ENCODE measurements at regions not wholly inside any gene's neighbourhood (a gene's known extent, or its start where the extent isn't known, plus 50 kb on each side); places are given as distances from the start of the nearest gene placed in this dataset.

DNA sequence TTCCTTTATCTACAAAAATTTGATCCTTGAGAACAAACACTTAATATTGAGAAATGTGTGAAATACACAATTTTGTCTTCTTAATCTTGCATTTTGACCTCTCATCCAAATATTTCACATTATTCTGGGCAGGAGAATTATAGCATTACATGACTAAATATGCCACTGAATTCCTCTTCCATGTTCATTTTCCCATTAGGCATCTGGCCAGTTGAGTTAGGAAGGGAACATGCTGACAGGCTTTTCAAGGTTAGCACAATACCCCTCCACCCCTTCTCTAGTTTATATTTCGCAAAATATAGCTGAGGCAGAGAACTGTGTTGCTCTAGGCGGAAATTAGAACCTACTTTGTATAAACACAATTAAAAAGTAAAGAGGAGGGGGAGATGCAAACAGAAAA lies 271.7 kb upstream of the ZC3H12C start:
- Histone ChIP-seq H3K36me3 (no peaks in the 10 kb centered on the region), H3K27ac (no peak overlapping the region), H3K9me3 (no peaks in the 10 kb centered on the region), H3K4me3 (no peak overlapping the region), H3K27me3 (no peaks in the 10 kb centered on the region), H3K4me1 (no peaks in the 10 kb centered on the region)
- WGBS, 5 donors, result 53 to 68% (median 63%) methylated on average over 2 of the region's 2 CpGs
- intact Hi-C loops (cut with DNase I; ENCODE audit: low total_unique reads), result no loop called here
- TF ChIP-seq POLR2AphosphoS5 (IDR thresholded peaks at IDR 0.05) (no peak), POLR2A (IDR thresholded peaks at IDR 0.05) (no peak), EP300 (IDR thresholded peaks at IDR 0.05) (no peak)
- TF ChIP-seq, protein P1, sequence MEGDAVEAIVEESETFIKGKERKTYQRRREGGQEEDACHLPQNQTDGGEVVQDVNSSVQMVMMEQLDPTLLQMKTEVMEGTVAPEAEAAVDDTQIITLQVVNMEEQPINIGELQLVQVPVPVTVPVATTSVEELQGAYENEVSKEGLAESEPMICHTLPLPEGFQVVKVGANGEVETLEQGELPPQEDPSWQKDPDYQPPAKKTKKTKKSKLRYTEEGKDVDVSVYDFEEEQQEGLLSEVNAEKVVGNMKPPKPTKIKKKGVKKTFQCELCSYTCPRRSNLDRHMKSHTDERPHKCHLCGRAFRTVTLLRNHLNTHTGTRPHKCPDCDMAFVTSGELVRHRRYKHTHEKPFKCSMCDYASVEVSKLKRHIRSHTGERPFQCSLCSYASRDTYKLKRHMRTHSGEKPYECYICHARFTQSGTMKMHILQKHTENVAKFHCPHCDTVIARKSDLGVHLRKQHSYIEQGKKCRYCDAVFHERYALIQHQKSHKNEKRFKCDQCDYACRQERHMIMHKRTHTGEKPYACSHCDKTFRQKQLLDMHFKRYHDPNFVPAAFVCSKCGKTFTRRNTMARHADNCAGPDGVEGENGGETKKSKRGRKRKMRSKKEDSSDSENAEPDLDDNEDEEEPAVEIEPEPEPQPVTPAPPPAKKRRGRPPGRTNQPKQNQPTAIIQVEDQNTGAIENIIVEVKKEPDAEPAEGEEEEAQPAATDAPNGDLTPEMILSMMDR (IDR thresholded peaks at IDR 0.05), result no peak
- DNase-seq, result no peak

DNA sequence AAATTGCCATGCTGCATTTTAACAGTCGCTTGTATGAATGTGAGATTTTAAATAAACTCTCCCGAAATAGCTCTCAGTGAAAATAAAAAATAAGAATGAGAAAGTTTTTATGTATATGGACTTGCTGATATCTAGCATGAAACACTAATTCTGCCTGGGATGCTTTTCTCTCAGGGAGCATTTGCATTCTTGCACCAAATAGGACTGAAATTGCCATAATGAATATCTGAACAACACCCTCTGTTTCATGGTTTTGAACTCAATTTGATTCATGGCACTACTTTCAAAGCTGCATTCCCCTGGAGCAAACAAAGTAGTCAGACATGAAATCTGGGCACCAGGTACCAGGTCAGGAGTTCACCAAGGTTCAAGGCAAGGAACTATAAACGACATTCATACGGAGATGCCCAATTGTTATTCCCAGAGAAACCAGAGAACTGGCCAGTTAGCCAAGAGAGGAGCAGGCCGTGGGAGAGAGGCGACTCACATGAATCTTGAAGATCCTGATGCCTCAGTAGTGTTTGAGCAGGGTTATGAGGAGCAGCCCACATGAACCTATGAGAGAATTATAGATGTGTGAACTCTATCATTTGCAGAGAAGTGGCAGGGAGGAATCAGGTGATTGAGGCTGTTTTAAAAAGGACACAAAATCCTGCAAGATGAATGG lies 270.6 kb upstream of the ZC3H12C start:
- intact Hi-C loops (cut with DNase I; ENCODE audit: low total_unique reads), result no loop called here
- 79 to 88% (median 85%) methylated on average over 6 of the region's 6 CpGs for WGBS, 5 donors
- no peak overlapping the region for H3K27ac ChIP-seq

DNA sequence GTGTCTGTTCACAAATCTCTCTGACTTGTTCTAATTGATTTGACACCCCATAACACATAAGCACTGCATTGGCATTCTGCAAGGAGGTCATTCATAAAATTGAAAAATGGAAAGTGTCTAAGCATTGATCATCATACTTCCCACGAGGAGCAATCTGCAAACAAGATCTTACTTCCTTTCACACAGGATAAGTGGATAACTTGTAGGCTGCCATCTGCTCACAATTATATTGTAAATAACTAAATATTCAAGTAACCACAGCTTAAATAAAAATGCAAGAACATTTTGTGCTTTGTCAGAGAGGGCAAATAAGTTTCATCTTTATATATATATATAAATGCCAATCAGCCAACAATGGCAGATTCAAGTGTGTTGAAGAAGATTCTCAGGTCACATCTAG lies 264.8 kb upstream of the ZC3H12C start:
- intact Hi-C loops (cut with DNase I; ENCODE audit: low total_unique reads), result no loop called here
- WGBS, 5 donors, result 33 to 55% (median 50%) methylated on average over 1 of the region's 1 CpG

More for the DNA sequence above, 270.6 kb upstream of the ZC3H12C start:
- no peaks in the 10 kb centered on the region for H3K36me3 ChIP-seq
- H3K9me3 ChIP-seq, result no peaks in the 10 kb centered on the region
- no peak for DNase-seq
- no peak overlapping the region for H3K4me3 ChIP-seq
- TF ChIP-seq EP300 (IDR thresholded peaks at IDR 0.05) (no peak), POLR2AphosphoS5 (IDR thresholded peaks at IDR 0.05) (no peak), POLR2A (IDR thresholded peaks at IDR 0.05) (no peak)
- TF ChIP-seq, protein P1 (IDR thresholded peaks at IDR 0.05), result no peak
- no peaks in the 10 kb centered on the region for H3K27me3 ChIP-seq
- H3K4me1 ChIP-seq, result no peaks in the 10 kb centered on the region

DNA sequence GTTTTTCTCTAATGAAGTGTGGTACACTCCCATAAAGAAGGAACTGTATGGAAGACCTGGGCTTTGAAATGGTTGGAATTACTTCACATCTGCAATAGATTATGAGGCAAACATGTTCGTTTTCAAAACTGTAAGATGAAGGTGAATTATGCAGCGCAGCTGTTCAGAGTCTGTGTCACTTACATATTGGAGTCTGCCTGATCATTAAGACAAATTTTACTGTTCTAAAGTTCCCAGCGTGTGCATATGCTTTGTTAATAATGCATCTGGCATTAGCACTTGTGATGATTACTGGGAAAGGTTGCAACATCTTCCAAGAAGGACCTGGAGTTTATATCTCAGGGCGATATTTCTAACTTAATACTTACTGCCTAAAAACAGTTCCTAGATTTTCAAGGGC lies 255.2 kb upstream of the ZC3H12C start:
- Histone ChIP-seq H3K4me1 (no peaks in the 10 kb centered on the region), H3K36me3 (no peaks in the 10 kb centered on the region), H3K27me3 (no peaks in the 10 kb centered on the region), H3K27ac (no peak overlapping the region), H3K9me3 (no peaks in the 10 kb centered on the region), H3K4me3 (no peak overlapping the region)
- TF ChIP-seq, protein P1 (IDR thresholded peaks at IDR 0.05), result no peak
- TF ChIP-seq EP300 (IDR thresholded peaks at IDR 0.05), result no peak
- TF ChIP-seq POLR2A (IDR thresholded peaks at IDR 0.05), result no peak
- no peak for TF ChIP-seq POLR2AphosphoS5 (IDR thresholded peaks at IDR 0.05)
- WGBS, 5 donors, result 78 to 84% (median 82%) methylated on average over 4 of the region's 4 CpGs
- intact Hi-C loops (cut with DNase I; ENCODE audit: low total_unique reads), result no loop called here
- no peak for DNase-seq

More for the DNA sequence above, 264.8 kb upstream of the ZC3H12C start:
- Histone ChIP-seq H3K36me3 (no peaks in the 10 kb centered on the region), H3K4me3 (no peak overlapping the region), H3K27ac (no peak overlapping the region), H3K4me1 (no peaks in the 10 kb centered on the region), H3K9me3 (no peaks in the 10 kb centered on the region), H3K27me3 (no peaks in the 10 kb centered on the region)
- TF ChIP-seq POLR2AphosphoS5 (IDR thresholded peaks at IDR 0.05), result no peak
- TF ChIP-seq EP300 (IDR thresholded peaks at IDR 0.05), result no peak
- TF ChIP-seq POLR2A (IDR thresholded peaks at IDR 0.05), result no peak
- TF ChIP-seq, protein P1 (IDR thresholded peaks at IDR 0.05), result no peak
- no peak for DNase-seq
